ENCODE measurements at regions not wholly inside any gene's neighbourhood (a gene's known extent, or its start where the extent isn't known, plus 50 kb on each side); places are given as distances from the start of the nearest gene placed in this dataset.

DNA sequence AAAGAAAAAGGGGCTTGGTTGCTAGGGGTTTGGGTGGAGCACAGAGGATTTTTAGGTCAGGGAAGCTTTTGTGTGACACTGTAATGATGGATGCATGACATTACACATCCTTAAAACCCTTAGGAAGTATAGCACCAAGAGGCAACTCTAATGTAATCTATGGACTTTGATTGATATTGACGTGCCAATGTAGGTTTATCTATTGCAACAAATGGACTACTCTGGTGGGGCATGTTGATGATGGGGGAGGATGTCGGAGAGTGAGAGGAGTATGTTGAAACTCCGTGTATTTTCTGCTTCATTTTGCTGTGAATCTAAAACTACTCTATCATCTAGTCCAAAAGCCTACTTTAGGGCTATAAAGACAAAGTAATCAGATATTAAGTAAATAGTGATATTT, 72.3 kb upstream of the PAX6 start:
- no peak overlapping the region for H3K4me3 ChIP-seq
- H3K27ac ChIP-seq, result no peak overlapping the region
- WGBS, 2 donors (ENCODE audit: low coverage in 1 of 2), result 24 to 63% methylated on average over 2 to 3 of the region's 3 CpGs
- no peaks in the 10 kb centered on the region for H3K9me3 ChIP-seq
- H3K27me3 ChIP-seq, result peaks cover 56% of the 10 kb centered on the region
- no peaks in the 10 kb centered on the region for H3K36me3 ChIP-seq
- ATAC-seq, result no peak
- TF ChIP-seq EP300 (IDR thresholded peaks at IDR 0.05), result no peak
- TF ChIP-seq, protein P1, sequence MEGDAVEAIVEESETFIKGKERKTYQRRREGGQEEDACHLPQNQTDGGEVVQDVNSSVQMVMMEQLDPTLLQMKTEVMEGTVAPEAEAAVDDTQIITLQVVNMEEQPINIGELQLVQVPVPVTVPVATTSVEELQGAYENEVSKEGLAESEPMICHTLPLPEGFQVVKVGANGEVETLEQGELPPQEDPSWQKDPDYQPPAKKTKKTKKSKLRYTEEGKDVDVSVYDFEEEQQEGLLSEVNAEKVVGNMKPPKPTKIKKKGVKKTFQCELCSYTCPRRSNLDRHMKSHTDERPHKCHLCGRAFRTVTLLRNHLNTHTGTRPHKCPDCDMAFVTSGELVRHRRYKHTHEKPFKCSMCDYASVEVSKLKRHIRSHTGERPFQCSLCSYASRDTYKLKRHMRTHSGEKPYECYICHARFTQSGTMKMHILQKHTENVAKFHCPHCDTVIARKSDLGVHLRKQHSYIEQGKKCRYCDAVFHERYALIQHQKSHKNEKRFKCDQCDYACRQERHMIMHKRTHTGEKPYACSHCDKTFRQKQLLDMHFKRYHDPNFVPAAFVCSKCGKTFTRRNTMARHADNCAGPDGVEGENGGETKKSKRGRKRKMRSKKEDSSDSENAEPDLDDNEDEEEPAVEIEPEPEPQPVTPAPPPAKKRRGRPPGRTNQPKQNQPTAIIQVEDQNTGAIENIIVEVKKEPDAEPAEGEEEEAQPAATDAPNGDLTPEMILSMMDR (IDR thresholded peaks at IDR 0.05), result no peak
- no peak for TF ChIP-seq POLR2AphosphoS5 (IDR thresholded peaks at IDR 0.05)
- TF ChIP-seq POLR2A (IDR thresholded peaks at IDR 0.05), result no peak
- no peaks in the 10 kb centered on the region for H3K4me1 ChIP-seq

DNA sequence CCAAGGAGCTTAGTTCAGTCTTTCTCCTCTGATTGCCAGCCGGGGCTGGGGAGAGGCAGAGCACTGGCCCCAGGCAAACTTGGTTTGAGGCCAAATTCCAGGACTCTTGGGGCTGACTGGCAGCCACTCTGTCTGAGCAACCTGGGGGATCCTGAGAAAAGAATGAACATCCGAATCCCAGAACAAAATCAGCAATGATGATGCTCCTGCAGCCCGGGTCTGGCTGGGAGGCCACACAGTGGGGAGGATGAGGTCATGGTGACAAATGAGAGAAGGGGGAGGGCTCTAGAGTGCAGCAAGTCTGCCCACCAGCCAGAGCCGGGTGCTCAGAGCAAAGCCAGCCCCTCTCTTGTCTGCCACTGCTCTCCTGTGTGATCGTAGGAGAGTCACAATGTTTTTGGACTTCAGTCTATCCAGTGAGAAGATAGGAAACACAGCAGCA, 71.8 kb upstream of the PAX6 start:
- no peak for ATAC-seq
- Histone ChIP-seq H3K27ac (no peak overlapping the region), H3K4me3 (no peak overlapping the region), H3K9me3 (no peaks in the 10 kb centered on the region), H3K27me3 (peaks cover 57% of the 10 kb centered on the region), H3K36me3 (no peaks in the 10 kb centered on the region), H3K4me1 (no peaks in the 10 kb centered on the region)
- WGBS, 2 donors (ENCODE audit: low coverage in 1 of 2), result 0% methylated on average over 2 of the region's 5 CpGs; no CpG with 5 or more reads in 1 of the 2 donors
- TF ChIP-seq EP300 (IDR thresholded peaks at IDR 0.05) (no peak), POLR2AphosphoS5 (IDR thresholded peaks at IDR 0.05) (no peak), POLR2A (IDR thresholded peaks at IDR 0.05) (no peak)
- TF ChIP-seq, protein P1 (IDR thresholded peaks at IDR 0.05), result no peak

- Histone ChIP-seq H3K27ac (no peak overlapping the region), H3K27me3 (peaks cover 57% of the 10 kb centered on the region), H3K9me3 (no peaks in the 10 kb centered on the region), H3K36me3 (no peaks in the 10 kb centered on the region), H3K4me3 (no peak overlapping the region), H3K4me1 (no peaks in the 10 kb centered on the region)
- no peak for TF ChIP-seq POLR2A (IDR thresholded peaks at IDR 0.05)
- TF ChIP-seq EP300 (IDR thresholded peaks at IDR 0.05), result no peak
- no peak for TF ChIP-seq POLR2AphosphoS5 (IDR thresholded peaks at IDR 0.05)
- TF ChIP-seq, protein P1 (IDR thresholded peaks at IDR 0.05), result no peak
- 44 to 58% methylated on average over 2 of the region's 2 CpGs for WGBS, 2 donors (ENCODE audit: low coverage in 1 of 2)
- no peak for ATAC-seq
These were observed 70.7 kb upstream of the PAX6 start for GRCh38 chr11:31881825-31882224.

DNA sequence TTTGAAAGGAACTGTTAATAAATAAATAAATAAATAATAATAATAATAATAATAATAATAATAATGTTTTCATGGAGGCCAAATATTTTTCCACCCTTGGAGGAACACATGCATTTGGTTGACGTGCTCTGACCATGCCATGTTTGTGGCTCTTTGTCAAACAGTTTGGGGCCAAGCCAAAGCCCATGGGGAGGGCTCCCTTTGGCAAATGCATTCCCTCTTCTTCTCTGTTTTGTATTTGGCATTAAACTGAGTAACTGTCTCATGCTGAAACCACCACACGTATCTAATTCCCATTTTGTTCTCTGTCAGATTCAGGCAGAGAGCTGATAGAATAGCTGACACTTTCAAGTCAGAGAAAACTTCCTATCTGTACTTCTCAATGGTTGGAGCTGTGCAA, 68.6 kb upstream of the PAX6 start:
- WGBS, 2 donors (ENCODE audit: low coverage in 1 of 2), result 60 to 62% methylated on average over 1 to 2 of the region's 2 CpGs
- Histone ChIP-seq H3K27ac (no peak overlapping the region), H3K4me1 (no peaks in the 10 kb centered on the region), H3K27me3 (peaks cover 56% of the 10 kb centered on the region), H3K9me3 (no peaks in the 10 kb centered on the region), H3K36me3 (no peaks in the 10 kb centered on the region), H3K4me3 (no peak overlapping the region)
- TF ChIP-seq EP300 (IDR thresholded peaks at IDR 0.05) (no peak), POLR2AphosphoS5 (IDR thresholded peaks at IDR 0.05) (no peak), POLR2A (IDR thresholded peaks at IDR 0.05) (no peak)
- TF ChIP-seq, protein P1 (IDR thresholded peaks at IDR 0.05), result no peak
- ATAC-seq, result no peak

GRCh38 chr11:31877863-31878262, 66.7 kb upstream of the PAX6 start:
- TF ChIP-seq POLR2A (IDR thresholded peaks at IDR 0.05) (no peak), EP300 (IDR thresholded peaks at IDR 0.05) (no peak), POLR2AphosphoS5 (IDR thresholded peaks at IDR 0.05) (no peak)
- TF ChIP-seq, protein P1 (IDR thresholded peaks at IDR 0.05), result no peak
- no peak overlapping the region for H3K27ac ChIP-seq
- H3K4me3 ChIP-seq, result no peak overlapping the region
- no peaks in the 10 kb centered on the region for H3K9me3 ChIP-seq
- H3K4me1 ChIP-seq, result no peaks in the 10 kb centered on the region
- WGBS, 2 donors (ENCODE audit: low coverage in 1 of 2), result 60 to 69% methylated on average over 3 of the region's 3 CpGs
- H3K36me3 ChIP-seq, result no peaks in the 10 kb centered on the region
- no peak for ATAC-seq
- peaks cover 48% of the 10 kb centered on the region for H3K27me3 ChIP-seq
